Colonic mucosa (tissue), 4 donors: ENCODE measurements at regions not wholly inside any gene's neighbourhood (a gene's known extent, or its start where the extent isn't known, plus 50 kb on each side); places are given as distances from the start of the nearest gene placed in this dataset.

Experiments used
- DNase-seq: peaks from one replicate; pipeline ENCODE4 v3.0.0-alpha.2; 2020
- H3K27ac ChIP-seq: fragments of 200-600 bp; one replicate; pipeline ENCODE4 v1.8.0; 2021
- H3K27me3 ChIP-seq: fragments of 200-600 bp; one replicate; pipeline ENCODE4 v1.8.0; 2021
- H3K36me3 ChIP-seq: fragments of 200-600 bp; one replicate; pipeline ENCODE4 v1.8.0; 2021
- H3K4me1 ChIP-seq: fragments of 200-600 bp; one replicate; pipeline ENCODE4 v1.8.0; 2021; ENCODE audit warnings: mild to moderate bottlenecking
- H3K4me3 ChIP-seq: fragments of 200-600 bp; one replicate; pipeline ENCODE4 v1.8.0; 2021
- H3K9ac ChIP-seq, 2 donors: one replicate each; pipeline ENCODE4 v1.7.0; 2013; ENCODE audit warnings: control low read depth in 2 of 2, low read depth in 2 of 2, low read length in 2 of 2
- H3K9me3 ChIP-seq: fragments of 200-600 bp; one replicate; pipeline ENCODE4 v1.8.0; 2021
- CTCF ChIP-seq: fragments of 200-600 bp; IDR thresholded peaks from one replicate; pipeline ENCODE4 v1.8.0; 2022; ENCODE audit warnings: antibody characterized with exemption, mild to moderate bottlenecking
- intact Hi-C: fragments of 100-400 bp; cut with DNase I; formaldehyde crosslinking; loops from one replicate; pipeline ENCODE4 v1.14.1; 2022
- donor health status: healthy.
- donor health status: DM: no; HTN: no; CAD: no.
- donor health status: DM: no; HTN: no; CAD: no.

GRCh38 chr18:55076643-55077218, 117.5 kb upstream of the CCDC68 start:
- H3K9me3 ChIP-seq, result no peaks in the 10 kb centered on the region
- H3K4me1 ChIP-seq, result no peaks in the 10 kb centered on the region
- H3K4me3 ChIP-seq, result no peak overlapping the region
- no peaks in the 10 kb centered on the region for H3K36me3 ChIP-seq
- H3K27ac ChIP-seq, result no peak overlapping the region
- DNase-seq, result no peak
- H3K27me3 ChIP-seq, result no peaks in the 10 kb centered on the region
- TF ChIP-seq CTCF, result no peak
- intact Hi-C loops, result no loop called here
- H3K9ac ChIP-seq, result no peak overlapping the region

GRCh38 chr18:55073834-55074233, 114.6 kb upstream of the CCDC68 start:
- H3K4me3 ChIP-seq, result no peak overlapping the region
- H3K27me3 ChIP-seq, result no peaks in the 10 kb centered on the region
- no peaks in the 10 kb centered on the region for H3K4me1 ChIP-seq
- TF ChIP-seq CTCF, result no peak
- no peaks in the 10 kb centered on the region for H3K36me3 ChIP-seq
- no peak for DNase-seq
- intact Hi-C loops, result no loop called here
- no peaks in the 10 kb centered on the region for H3K9me3 ChIP-seq
- H3K9ac ChIP-seq, result no peak overlapping the region
- no peak overlapping the region for H3K27ac ChIP-seq

- H3K9me3 ChIP-seq, result no peaks in the 10 kb centered on the region
- no peaks in the 10 kb centered on the region for H3K36me3 ChIP-seq
- H3K9ac ChIP-seq, result no peak overlapping the region
- no peak for DNase-seq
- H3K27me3 ChIP-seq, result no peaks in the 10 kb centered on the region
- H3K27ac ChIP-seq, result no peak overlapping the region
- intact Hi-C loops, result no loop called here
- H3K4me1 ChIP-seq, result no peaks in the 10 kb centered on the region
- TF ChIP-seq CTCF, result no peak
- no peak overlapping the region for H3K4me3 ChIP-seq
These were observed 113.9 kb upstream of the CCDC68 start for GRCh38 chr18:55073116-55073515.

- no peak for TF ChIP-seq CTCF
- H3K9ac ChIP-seq, result no peak overlapping the region
- no peak overlapping the region for H3K4me3 ChIP-seq
- intact Hi-C loops, result no loop called here
- DNase-seq, result no peak
- no peaks in the 10 kb centered on the region for H3K9me3 ChIP-seq
- no peaks in the 10 kb centered on the region for H3K27me3 ChIP-seq
- no peaks in the 10 kb centered on the region for H3K36me3 ChIP-seq
- no peak overlapping the region for H3K27ac ChIP-seq
- no peaks in the 10 kb centered on the region for H3K4me1 ChIP-seq
These were observed 113.4 kb upstream of the CCDC68 start for GRCh38 chr18:55072698-55073097.

- no peak overlapping the region for H3K4me3 ChIP-seq
These were observed 112.9 kb upstream of the CCDC68 start for GRCh38 chr18:55072181-55072580.

More at GRCh38 chr18:55072181-55072580, 112.9 kb upstream of the CCDC68 start:
- TF ChIP-seq CTCF, result no peak
- DNase-seq, result no peak
- H3K9me3 ChIP-seq, result no peaks in the 10 kb centered on the region
- H3K27ac ChIP-seq, result no peak overlapping the region
- H3K9ac ChIP-seq, result no peak overlapping the region
- intact Hi-C loops, result no loop called here
- no peaks in the 10 kb centered on the region for H3K4me1 ChIP-seq
- H3K36me3 ChIP-seq, result no peaks in the 10 kb centered on the region
- H3K27me3 ChIP-seq, result no peaks in the 10 kb centered on the region
